ENCODE measurements at regions not wholly inside any gene's neighbourhood (a gene's known extent, or its start where the extent isn't known, plus 50 kb on each side); places are given as distances from the start of the nearest gene placed in this dataset.

GRCh38 chr1:222867316-222867715 lies 52.5 kb downstream of the DISP1 start:
- TF ChIP-seq CTCF (IDR thresholded peaks at IDR 0.05) (no peak), POLR2A (IDR thresholded peaks at IDR 0.05) (no peak)

All from heart left ventricle (tissue), 13 donors.